Epithelial cell of esophagus (primary cell): ENCODE measurements at regions not wholly inside any gene's neighbourhood (a gene's known extent, or its start where the extent isn't known, plus 50 kb on each side); places are given as distances from the start of the nearest gene placed in this dataset.

ENCODE experiments used
- DNase-seq: peaks from one replicate; pipeline ENCODE4 v3.0.0; 2010; ENCODE audit warnings: low read depth
- H3K4me3 ChIP-seq: 2 replicates; pipeline ENCODE4 v1.5.1; 2011; ENCODE audit warnings: mild to moderate bottlenecking, low read length, control low read depth
- TF ChIP-seq, protein P1 (sequence below): IDR thresholded peaks from 2 replicates; pipeline ENCODE4 v1.5.1; 2011; ENCODE audit warnings: low read depth, mild to moderate bottlenecking, low read length, control low read depth, inconsistent platforms; ENCODE audit not compliant: insufficient read depth; ENCODE audit errors: missing control alignments

DNA sequence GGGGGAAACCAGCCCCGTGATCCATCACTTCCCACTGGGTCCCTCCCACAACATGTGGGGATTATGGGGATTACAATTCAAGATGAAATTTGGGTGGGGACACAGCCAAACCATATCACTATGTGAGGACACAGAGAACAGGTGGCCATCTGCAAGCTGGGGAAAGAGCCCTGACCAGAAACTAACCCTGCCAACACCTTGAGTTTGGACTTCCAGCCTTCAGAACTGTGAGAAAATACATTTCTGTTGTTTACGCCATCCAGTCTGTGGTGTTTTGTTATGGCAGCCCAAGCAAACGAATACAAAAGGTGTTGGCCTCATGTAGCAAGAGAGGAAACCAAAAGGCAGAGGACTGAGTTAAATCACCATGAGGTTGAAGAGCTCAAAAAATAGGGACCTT is 169.9 kb upstream of the TENM3 start:
- DNase-seq = no peak
- no peak overlapping the region for H3K4me3 ChIP-seq
- TF ChIP-seq, protein P1, sequence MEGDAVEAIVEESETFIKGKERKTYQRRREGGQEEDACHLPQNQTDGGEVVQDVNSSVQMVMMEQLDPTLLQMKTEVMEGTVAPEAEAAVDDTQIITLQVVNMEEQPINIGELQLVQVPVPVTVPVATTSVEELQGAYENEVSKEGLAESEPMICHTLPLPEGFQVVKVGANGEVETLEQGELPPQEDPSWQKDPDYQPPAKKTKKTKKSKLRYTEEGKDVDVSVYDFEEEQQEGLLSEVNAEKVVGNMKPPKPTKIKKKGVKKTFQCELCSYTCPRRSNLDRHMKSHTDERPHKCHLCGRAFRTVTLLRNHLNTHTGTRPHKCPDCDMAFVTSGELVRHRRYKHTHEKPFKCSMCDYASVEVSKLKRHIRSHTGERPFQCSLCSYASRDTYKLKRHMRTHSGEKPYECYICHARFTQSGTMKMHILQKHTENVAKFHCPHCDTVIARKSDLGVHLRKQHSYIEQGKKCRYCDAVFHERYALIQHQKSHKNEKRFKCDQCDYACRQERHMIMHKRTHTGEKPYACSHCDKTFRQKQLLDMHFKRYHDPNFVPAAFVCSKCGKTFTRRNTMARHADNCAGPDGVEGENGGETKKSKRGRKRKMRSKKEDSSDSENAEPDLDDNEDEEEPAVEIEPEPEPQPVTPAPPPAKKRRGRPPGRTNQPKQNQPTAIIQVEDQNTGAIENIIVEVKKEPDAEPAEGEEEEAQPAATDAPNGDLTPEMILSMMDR = no peak

DNA sequence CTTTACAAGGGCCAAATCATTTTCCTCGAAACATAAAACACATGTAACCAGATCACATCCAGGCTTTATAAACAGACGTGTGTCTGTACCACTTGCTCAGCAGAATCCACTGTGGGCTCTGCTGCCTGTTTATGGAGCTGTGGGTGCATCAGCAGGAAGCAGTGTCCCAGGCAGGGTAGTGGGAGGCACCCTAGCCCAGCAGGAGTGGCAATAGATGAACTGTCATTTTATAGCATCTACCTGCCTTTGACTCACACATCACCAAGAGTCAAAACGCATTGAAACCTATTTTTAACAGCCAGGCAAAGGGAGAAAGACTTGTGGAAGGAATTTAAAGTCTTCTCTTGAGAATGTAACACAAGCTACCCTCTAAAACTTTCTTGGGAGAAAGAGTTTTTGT is 169.1 kb upstream of the TENM3 start:
- TF ChIP-seq, protein P1 = no peak
- no peak for DNase-seq
- H3K4me3 ChIP-seq = no peak overlapping the region

DNA sequence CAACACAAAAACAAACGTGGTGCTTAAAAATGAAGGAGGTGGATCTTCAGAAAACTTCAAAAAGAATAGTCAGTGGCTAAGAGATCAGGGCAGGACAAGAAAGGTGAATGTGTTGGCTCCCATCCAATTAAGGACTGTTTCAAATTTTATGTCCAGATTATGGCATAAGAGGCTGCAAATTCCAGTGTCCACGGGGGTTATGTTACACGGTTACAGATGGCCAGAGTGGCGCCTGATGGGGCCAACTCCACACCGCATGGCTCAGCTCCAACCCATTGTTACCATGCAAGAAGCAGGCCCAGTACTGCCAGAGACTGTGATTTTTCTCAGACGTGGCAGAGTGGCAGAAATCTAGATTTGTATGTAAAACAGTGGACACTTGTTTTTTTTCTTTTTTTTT is 168.4 kb upstream of the TENM3 start:
- DNase-seq = no peak
- TF ChIP-seq, protein P1 = no peak
- H3K4me3 ChIP-seq = no peak overlapping the region

DNA sequence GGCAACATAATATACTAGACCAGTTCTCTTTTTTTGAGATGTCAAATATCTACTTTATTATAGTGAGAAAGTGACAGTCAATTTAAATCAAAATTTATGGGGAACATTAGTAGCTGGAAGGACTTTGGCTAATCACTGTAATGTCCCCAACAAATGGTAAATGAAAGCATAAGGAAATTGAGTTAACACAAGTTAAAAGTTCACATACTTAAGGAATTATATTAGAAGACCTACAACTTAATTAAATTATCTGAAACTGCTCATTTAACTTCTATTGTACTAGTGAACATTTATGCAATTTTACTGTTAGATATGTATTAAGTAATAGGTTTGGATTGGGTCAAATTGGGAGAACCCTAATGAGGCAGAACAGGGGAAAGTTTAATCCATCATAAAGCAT is 160.3 kb upstream of the TENM3 start:
- DNase-seq = no peak
- TF ChIP-seq, protein P1 = no peak
- H3K4me3 ChIP-seq = no peak overlapping the region

DNA sequence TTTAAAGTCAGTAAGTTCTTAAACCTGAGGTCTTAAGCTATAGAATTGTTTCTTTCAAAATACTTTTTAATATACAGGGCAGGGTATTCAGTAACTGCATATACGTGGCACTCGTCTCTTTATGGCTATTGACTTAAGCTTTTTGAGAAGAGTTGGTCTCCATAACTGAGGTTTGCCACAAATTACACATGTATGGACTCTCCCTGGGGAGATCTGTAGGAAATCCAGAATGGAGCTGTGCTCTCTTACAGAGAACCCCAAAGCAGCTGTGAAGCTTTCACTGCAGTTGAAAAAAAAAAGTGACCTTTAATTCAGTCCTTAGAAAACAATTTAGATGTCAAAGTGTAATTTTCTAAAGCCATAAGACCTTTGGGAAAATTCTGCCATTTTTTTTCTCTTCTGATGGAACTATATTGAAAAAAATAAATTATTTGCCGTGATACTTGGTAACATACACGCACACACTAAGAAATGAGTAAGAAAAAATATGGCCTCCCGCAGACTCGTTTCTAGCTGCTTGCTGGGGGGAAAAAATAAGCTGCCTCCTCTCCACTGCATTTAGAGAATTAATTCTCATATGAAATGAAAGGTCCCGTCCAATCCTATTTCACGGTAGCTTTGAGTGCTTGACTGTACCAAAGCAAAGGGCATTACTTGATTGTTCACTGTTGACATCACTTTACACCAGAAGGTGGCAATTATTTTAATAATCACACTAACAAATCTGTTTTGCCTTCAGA is 159.4 kb upstream of the TENM3 start:
- H3K4me3 ChIP-seq = no peak overlapping the region
- TF ChIP-seq, protein P1 = no peak
- DNase-seq = no peak

DNA sequence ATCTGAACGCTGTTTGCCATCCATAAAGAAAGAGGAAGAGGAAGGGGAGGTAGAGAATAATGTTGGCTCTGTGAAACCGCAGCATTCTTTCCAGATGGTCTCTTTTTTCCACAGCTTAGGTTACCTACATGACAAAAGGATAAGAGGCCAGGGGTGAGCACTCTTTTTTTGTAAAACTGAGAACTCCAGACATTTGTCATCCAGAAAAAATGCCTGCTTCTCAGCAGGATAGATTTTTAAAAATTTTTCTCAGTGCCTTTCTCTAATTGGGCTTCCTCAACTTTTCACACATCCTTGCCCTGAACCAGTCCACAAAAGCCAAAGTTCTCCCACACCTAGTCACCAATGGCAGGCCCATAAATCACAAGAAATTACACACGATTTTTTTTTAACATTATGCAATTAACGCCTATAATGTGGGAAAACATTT is 158.1 kb upstream of the TENM3 start:
- H3K4me3 ChIP-seq = no peak overlapping the region
- TF ChIP-seq, protein P1 = no peak
- DNase-seq = no peak

DNA sequence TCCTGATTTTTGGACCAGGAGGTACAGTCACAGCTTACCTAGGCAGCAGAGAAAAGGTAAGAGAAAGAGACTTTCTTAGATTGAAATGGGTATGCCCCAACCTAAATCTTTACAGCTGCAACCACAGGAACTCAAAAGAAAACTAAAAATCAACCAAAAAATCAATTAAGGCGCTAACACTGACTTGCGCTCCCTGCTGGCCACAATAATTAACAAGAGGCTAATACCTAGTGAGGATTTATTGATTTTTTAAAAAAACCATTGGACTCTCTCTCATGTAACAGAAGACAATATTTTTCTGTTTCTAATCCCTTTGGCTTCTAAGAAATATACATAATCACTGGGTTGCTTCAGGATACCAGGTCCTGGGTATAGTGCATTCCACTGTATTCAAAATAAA is 153.9 kb upstream of the TENM3 start:
- H3K4me3 ChIP-seq = no peak overlapping the region
- TF ChIP-seq, protein P1 = peak; percentile 13
- no peak for DNase-seq
